Peyer's patch (tissue), 4 donors: ENCODE measurements at regions not wholly inside any gene's neighbourhood (a gene's known extent, or its start where the extent isn't known, plus 50 kb on each side); places are given as distances from the start of the nearest gene placed in this dataset.

Experiments
- CTCF ChIP-seq, 6 experiments: fragments of 450-650 bp in 4 of 6; fragments of 200-600 bp in 2 of 6; sonication (generic) in 1 of 6; IDR thresholded peaks; one replicate each; pipeline ENCODE4 v1.5.1; 2017 to 2019; ENCODE audit warnings: antibody characterized with exemption in 6 of 6, mild to moderate bottlenecking in 3 of 6, moderate library complexity in 1 of 6
- POLR2A ChIP-seq, 2 donors: fragments of 450-650 bp; IDR thresholded peaks; one replicate each; pipeline ENCODE4 v1.5.1; 2017; ENCODE audit warnings: antibody characterized with exemption in 2 of 2, mild to moderate bottlenecking in 2 of 2, moderate library complexity in 2 of 2

- TF ChIP-seq CTCF (IDR thresholded peaks at IDR 0.05) (no peak), POLR2A (IDR thresholded peaks at IDR 0.05) (no peak)
Observed at GRCh38 chr4:71261001-71261400, 77.8 kb upstream of the SLC4A4 start.
